ENCODE measurements at regions not wholly inside any gene's neighbourhood (a gene's known extent, or its start where the extent isn't known, plus 50 kb on each side); places are given as distances from the start of the nearest gene placed in this dataset.
A peak's percentile ranks its signal among the peaks of the same experiment; 100 is the strongest.

- Histone ChIP-seq H3K4me1 (ENCODE audit: insufficient read depth, low read length, poor library complexity, severe bottlenecking) (no peaks in the 10 kb centered on the region), H3K27ac (ENCODE audit: low read depth, low read length, poor library complexity, severe bottlenecking) (no peak overlapping the region), H3K9me3 (ENCODE audit: low read depth, low read length, poor library complexity, severe bottlenecking) (no peaks in the 10 kb centered on the region), H3K27me3 (replicated peaks; ENCODE audit: insufficient read depth, low read depth, low read length, poor library complexity) (no peaks in the 10 kb centered on the region), H3K36me3 (ENCODE audit: insufficient read depth, low read length, poor library complexity, severe bottlenecking) (no peaks in the 10 kb centered on the region), H3K4me3 (ENCODE audit: low read depth, low read length, poor library complexity, severe bottlenecking) (no peak overlapping the region)
- no peak for TF ChIP-seq EZH2 (IDR thresholded peaks at IDR 0.05; ENCODE audit: borderline replicate concordance, low read depth, low read length, poor library complexity, severe bottlenecking)
- TF ChIP-seq CTCF (conservative IDR thresholded peaks at IDR 0.05; ENCODE audit: low read depth, low read length) = no peak
- CTCF ChIA-PET = no interaction called here
- intact Hi-C loops (cut with micrococcal nuclease; ENCODE audit: unreplicated experiment) = no loop called here
- POLR2A ChIA-PET (ENCODE audit: low non-redundant PET) = no interaction called here
- no TSS peak for BruUV-seq (replicated peaks)
- no peak for DNase-seq (ENCODE audit: low spot score)
These were observed 600.2 kb upstream of the TLE4 start for GRCh38 chr9:78971540-78971939.

- ChIA-PET CTCF (no interaction called here), POLR2A (ENCODE audit: low non-redundant PET) (no interaction called here)
- no peaks in the 10 kb centered on the region for H3K27me3 ChIP-seq (replicated peaks; ENCODE audit: insufficient read depth, low read depth, low read length, poor library complexity)
- H3K4me3 ChIP-seq (ENCODE audit: low read depth, low read length, poor library complexity, severe bottlenecking) = no peak overlapping the region
- no TSS peak for BruUV-seq (replicated peaks)
- intact Hi-C loops (cut with micrococcal nuclease; ENCODE audit: unreplicated experiment) = no loop called here
- no peak for TF ChIP-seq CTCF (conservative IDR thresholded peaks at IDR 0.05; ENCODE audit: low read depth, low read length)
- no peak for TF ChIP-seq EZH2 (IDR thresholded peaks at IDR 0.05; ENCODE audit: borderline replicate concordance, low read depth, low read length, poor library complexity, severe bottlenecking)
- no peaks in the 10 kb centered on the region for H3K36me3 ChIP-seq (ENCODE audit: insufficient read depth, low read length, poor library complexity, severe bottlenecking)
- DNase-seq (ENCODE audit: low spot score) = no peak
- H3K4me1 ChIP-seq (ENCODE audit: insufficient read depth, low read length, poor library complexity, severe bottlenecking) = no peaks in the 10 kb centered on the region
- H3K27ac ChIP-seq (ENCODE audit: low read depth, low read length, poor library complexity, severe bottlenecking) = no peak overlapping the region
- no peaks in the 10 kb centered on the region for H3K9me3 ChIP-seq (ENCODE audit: low read depth, low read length, poor library complexity, severe bottlenecking)
These were observed 599.3 kb upstream of the TLE4 start for GRCh38 chr9:78972303-78972999.

GRCh38 chr9:78973907-78974306, 597.9 kb upstream of the TLE4 start:
- TF ChIP-seq CTCF (conservative IDR thresholded peaks at IDR 0.05; ENCODE audit: low read depth, low read length) (no peak), EZH2 (IDR thresholded peaks at IDR 0.05; ENCODE audit: borderline replicate concordance, low read depth, low read length, poor library complexity, severe bottlenecking) (no peak)
- no peaks in the 10 kb centered on the region for H3K27me3 ChIP-seq (replicated peaks; ENCODE audit: insufficient read depth, low read depth, low read length, poor library complexity)
- no peaks in the 10 kb centered on the region for H3K36me3 ChIP-seq (ENCODE audit: insufficient read depth, low read length, poor library complexity, severe bottlenecking)
- POLR2A ChIA-PET (ENCODE audit: low non-redundant PET) = no interaction called here
- no peak overlapping the region for H3K4me3 ChIP-seq (ENCODE audit: low read depth, low read length, poor library complexity, severe bottlenecking)
- no peaks in the 10 kb centered on the region for H3K9me3 ChIP-seq (ENCODE audit: low read depth, low read length, poor library complexity, severe bottlenecking)
- no peaks in the 10 kb centered on the region for H3K4me1 ChIP-seq (ENCODE audit: insufficient read depth, low read length, poor library complexity, severe bottlenecking)
- BruUV-seq (replicated peaks) = no TSS peak
- intact Hi-C loops (cut with micrococcal nuclease; ENCODE audit: unreplicated experiment) = no loop called here
- peak; percentile 15 for DNase-seq (ENCODE audit: low spot score)
- CTCF ChIA-PET = no interaction called here
- no peak overlapping the region for H3K27ac ChIP-seq (ENCODE audit: low read depth, low read length, poor library complexity, severe bottlenecking)

All from A673 (cell line).